ENCODE measurements at regions not wholly inside any gene's neighbourhood (a gene's known extent, or its start where the extent isn't known, plus 50 kb on each side); places are given as distances from the start of the nearest gene placed in this dataset.
"Not testable (repeated sequence)": the region's sequence is repeated elsewhere in the genome, so short reads cannot be mapped to it uniquely, and the experiment has no call there.

DNA sequence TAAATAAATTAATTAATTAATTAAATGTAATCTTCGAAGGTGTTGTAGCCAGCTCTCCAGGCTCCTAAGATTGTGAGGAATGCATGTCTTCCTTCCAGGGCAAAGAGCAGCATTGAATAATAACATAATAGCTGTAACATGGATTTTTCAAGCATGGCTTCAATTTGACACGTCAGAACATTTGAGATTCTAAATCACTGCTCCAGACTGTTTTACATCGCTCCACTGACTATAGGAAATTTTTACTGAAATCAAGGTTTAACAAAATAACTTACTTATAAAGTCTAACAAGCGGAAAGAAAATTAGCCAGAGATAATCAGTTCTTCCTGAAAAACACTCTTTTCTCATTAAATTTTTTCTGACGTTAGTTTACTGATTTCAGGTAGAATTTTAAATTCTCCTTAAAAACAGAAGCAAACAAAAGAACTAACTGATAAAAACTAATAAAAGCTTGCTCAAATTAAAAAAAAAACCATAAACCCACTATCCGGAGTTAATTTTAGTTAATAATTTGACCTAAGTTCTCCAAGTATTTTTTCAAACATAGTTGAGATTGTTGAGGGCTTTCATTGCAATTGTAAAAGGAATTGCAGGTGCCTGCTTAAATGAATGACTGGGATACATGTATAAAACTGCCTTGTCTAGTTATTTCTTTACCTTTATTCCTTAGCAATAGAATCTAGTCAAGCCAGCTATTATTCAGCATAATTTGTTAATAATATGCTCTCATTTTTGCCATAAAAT lies 51.2 kb upstream of the SGCE start:
- DNase-seq: no peak

DNA sequence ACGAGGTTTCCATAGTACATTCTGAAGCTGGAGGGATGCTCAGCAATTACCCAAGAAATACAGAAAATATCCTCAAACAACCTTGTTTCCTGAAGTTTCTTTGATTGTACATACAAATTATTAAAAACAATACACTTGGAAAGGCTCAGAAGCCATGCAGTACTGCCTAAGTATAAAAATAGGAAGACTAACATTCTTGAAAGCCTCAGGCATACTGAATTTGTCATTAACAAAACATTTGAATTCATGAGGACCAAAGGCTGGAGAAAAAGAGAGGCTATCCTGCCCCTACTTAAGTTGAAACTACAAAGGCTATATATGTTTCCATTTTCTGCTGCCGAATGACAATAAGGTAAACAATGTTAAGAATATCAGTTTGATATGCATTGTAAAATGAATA lies 54.3 kb upstream of the SGCE start:
- no peak for DNase-seq

- DNase-seq: not testable (repeated sequence)
Observed at GRCh38 chr7:94722360-94722759, 66.4 kb upstream of the SGCE start.

DNA sequence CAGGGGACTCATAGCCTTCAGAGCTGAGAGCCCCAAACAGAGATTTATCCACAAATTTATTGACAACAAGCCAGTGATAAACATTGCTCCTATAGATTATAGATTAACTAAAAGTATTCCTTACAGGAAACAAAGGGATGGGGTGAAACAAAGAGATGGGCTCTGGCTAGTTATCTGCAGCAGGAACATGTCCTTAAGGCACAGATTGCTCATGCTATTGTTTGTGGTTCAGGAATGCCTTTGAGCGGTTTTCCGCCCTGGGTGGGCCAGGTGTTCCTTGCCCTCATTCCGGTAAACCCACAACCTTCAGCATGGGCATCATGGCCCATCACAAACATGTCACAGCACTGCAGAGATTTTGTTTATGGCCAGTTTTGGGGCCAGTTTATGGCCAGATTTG lies 73.0 kb upstream of the SGCE start:
- DNase-seq: not testable (repeated sequence)

DNA sequence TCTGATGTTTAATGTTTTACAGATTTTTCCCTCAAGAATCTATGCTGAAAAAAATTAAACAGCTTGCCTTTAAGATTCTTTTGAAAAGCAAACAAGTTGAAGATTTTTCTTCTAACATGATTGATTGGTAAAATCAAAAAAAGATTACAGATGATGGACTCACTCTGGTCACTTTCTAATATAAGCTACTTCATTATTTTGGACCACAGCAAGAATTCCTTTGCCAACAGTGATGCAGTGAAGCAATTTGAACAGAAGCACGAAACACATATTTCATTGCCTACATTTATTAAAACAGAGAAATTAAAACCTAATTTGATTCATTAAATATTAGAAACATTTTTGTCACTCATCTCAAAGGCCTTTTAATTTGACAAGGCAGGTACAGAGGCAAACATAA lies 82.1 kb upstream of the SGCE start:
- DNase-seq: no peak

GRCh38 chr7:94739180-94739579 lies 83.2 kb upstream of the SGCE start:
- DNase-seq: peak; percentile 61

GRCh38 chr7:94740509-94740908 lies 84.6 kb upstream of the SGCE start:
- DNase-seq: no peak

DNA sequence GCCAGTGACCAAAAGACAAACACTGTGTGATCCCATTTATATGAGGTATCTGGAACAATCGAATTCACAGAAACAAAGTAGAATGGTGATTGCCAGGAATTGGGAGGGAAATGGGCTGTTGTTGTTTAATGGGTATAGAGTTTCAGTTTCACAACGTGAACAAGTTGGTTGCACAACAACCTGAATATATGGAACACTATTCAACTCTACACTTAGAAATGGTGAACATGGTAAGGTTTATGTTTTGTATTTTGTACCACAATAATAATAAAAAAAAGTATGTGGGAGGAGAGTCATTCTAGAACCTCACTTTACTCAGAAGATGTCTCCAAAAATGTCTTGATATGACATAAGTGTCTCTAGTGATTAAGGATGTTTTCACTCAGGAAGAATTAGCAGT lies 85.2 kb upstream of the SGCE start:
- DNase-seq: peak; percentile 10

DNA sequence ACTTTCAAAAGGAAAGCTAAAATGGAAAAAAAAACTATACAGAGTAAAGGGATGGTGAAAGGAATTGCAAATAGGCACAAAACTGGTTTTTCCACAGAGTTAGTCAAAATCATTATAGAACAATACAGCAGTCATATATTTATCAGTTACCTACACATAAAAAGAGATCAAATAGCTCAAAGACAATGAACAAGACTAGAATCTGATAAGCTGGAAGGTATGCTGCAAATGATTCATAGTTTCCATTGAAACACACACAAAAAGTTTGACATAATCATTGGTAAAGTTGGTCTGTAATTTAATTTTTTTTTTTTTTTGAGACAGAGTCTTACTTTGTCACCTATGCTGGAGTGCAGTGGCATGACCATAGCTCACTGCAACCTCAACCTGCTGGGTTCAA lies 92.4 kb upstream of the SGCE start:
- no peak for DNase-seq

DNA sequence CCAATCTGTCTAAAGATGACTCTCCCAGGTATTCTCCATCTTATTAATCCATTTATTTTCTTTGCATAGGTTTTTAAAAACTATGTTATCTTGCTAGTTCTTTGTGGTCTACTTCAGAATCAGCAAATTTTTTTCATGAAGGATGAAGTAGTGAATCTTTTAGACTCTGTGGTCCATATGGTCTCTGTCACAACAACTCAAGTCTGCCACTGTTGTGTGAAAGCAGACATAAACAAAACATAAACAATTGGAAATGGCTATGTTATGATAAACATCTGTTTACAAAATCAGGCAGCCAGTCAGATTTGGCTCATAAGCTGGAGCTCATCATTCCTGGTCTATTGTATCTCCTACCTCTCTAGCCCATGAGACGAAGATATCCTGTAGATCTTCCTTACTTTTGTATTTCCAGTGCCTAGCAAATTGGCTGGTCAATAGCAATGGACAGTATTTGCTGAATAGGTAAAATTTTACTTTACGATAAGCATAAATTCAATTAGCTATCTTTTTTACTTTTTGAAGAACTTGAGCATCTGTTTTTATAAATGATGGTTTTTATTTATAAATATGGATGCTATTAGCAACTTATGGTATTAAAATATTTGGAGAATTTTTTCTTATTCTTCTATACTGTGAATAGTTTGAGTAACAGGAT lies 104.6 kb upstream of the SGCE start:
- no peak for DNase-seq

- no peak for DNase-seq
Observed at GRCh38 chr7:94761451-94761850, 105.5 kb upstream of the SGCE start.

DNA sequence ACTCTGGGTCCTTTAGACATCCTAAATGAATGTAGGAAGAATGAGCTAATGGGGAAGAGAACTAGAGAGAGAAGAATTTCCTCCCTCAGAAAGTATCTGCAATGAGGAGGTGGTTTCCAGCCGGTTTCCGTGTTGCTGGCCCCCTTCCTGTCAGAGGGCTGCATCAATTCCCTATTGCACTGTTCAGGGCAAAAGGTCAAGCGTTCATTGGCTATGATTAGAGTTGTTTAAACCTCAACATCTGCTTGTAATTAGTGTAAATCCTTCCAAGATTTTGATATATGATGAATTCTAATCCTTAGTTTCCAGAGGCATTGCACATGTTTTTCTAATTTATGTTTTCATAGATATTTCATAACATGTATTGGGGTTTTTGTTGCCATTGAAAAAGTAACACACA lies 107.3 kb upstream of the SGCE start:
- DNase-seq: no peak

- no peak for DNase-seq
Observed at GRCh38 chr7:94769724-94770123, 113.8 kb upstream of the SGCE start.

- no peak for DNase-seq
Observed at GRCh38 chr7:94778711-94779459, 123.0 kb upstream of the SGCE start.

DNA sequence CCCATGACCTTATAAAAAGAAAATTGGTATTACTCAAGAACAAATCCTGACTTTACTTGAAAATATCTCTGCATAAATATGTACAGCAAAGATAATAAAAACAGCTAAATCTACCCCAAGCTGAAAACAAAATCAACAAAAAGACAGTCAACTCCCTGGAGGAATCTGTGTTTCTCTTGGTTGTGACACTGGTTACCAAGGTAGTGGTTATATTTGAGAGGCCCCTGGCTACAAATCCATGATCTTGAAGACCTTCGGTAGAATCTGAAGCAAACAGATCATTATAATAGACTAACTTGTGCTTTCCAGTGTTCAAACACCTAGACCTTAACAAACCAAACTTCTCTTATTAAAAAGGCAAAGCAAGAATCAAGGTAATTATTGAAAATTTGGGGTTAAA lies 123.9 kb upstream of the SGCE start:
- DNase-seq: no peak

- DNase-seq: no peak
Observed at GRCh38 chr7:94781236-94781635, 125.3 kb upstream of the SGCE start.

DNA sequence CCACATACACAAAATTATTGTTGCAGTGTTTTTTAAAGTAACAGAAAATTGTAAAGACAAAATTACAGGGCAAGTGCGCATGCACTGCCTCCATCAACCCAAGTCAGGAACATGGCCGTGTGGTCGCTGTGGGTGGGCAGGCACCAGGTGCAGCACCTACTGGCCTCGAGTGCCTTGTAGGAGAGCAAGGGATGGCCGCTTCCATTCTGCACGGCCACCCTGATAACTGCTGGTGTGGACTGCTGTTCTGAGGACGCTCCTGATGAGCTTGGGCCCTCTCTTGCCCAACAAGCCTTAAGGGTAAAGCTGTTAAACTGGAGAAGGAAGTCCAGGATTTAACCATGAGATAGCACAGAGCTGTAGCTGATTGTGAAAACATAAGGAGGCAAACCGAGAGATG lies 124.6 kb upstream of the PPP1R9A start:
- DNase-seq: no peak

GRCh38 chr7:94787285-94787684 lies 120.1 kb upstream of the PPP1R9A start:
- no peak for DNase-seq

- not testable (repeated sequence) for DNase-seq
Observed at GRCh38 chr7:94788378-94788777, 119.0 kb upstream of the PPP1R9A start.

DNA sequence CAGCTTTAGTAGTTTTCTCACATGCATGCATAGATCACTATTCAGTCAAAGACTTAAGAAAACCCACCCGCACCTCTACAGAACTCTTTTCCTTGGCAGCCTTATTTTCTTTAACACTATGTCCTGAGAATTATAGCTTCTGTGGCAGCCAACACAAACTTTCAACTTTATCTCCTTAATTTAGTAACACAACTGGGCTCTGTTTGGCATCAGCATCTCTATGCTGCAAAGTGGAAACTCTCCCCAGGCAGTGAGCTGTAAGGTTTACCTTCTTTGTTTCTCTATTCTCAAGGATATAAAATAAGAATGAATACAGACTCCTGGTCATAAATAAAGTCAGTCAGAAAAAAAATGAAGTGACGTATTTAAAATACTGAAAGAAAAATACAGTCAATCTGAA lies 115.2 kb upstream of the PPP1R9A start:
- no peak for DNase-seq

DNA sequence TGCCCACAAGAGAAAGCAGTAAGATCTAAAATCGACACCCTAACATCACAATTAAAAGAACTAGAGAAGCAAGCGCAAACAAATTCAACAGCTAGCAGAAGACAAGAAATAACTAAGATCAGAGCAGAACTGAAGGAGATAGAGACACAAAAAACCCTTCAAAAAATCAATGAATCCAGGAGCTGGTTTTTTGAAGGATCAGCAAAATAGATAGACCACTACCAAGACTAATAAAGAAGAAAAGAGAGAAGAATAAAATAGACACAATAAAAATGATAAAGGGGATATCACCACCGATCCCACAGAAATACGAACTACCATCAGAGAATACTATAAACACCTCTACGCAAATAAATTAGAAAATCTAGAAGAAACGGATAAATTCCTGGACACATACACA lies 110.0 kb upstream of the PPP1R9A start:
- DNase-seq: not testable (repeated sequence)

DNA sequence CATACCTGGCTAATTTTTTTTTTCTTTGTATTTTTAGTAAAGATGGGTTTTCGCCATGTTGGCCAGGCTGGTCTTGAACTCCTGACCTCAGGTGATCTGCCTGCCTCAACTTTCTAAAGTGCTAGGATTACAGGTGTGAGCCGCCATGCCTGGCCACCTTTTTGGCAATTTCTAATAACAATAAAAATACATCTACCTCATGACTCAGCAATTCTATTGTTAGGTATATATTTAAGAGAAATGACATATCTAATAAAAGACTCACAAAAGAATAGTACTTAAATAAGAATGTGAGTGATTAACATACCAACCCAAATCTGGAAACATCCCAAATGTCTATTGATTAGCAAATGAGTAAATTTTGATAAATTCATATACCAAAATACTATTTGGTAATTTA lies 103.6 kb upstream of the PPP1R9A start:
- DNase-seq: no peak

GRCh38 chr7:94808673-94809072 lies 98.7 kb upstream of the PPP1R9A start:
- not testable (repeated sequence) for DNase-seq

- no peak for DNase-seq
Observed at GRCh38 chr7:94810496-94810895, 96.9 kb upstream of the PPP1R9A start.
